NCI-H748 (cell line): ENCODE measurements at regions not wholly inside any gene's neighbourhood (a gene's known extent, or its start where the extent isn't known, plus 50 kb on each side); places are given as distances from the start of the nearest gene placed in this dataset.

Experiments used
- DNase-seq: peaks from one replicate; lab custom pipeline; 2025; ENCODE audit not compliant: unreplicated experiment; lab: John Stamatoyannopoulos, UW

- DNase-seq = no peak
Observed at GRCh38 chr7:85525676-85526075, 338.8 kb upstream of the SEMA3D start.

- no peak for DNase-seq
Observed at GRCh38 chr7:85522070-85522469, 335.2 kb upstream of the SEMA3D start.

- DNase-seq = no peak
Observed at GRCh38 chr7:85521108-85521694, 334.3 kb upstream of the SEMA3D start.

GRCh38 chr7:85520175-85520574 is 333.3 kb upstream of the SEMA3D start:
- no peak for DNase-seq

GRCh38 chr7:85516675-85517074 is 329.8 kb upstream of the SEMA3D start:
- DNase-seq = no peak

- no peak for DNase-seq
Observed at GRCh38 chr7:85512790-85513189, 325.9 kb upstream of the SEMA3D start.

GRCh38 chr7:85510287-85510686 is 323.4 kb upstream of the SEMA3D start:
- DNase-seq = no peak

- no peak for DNase-seq
Observed at GRCh38 chr7:85509476-85509875, 322.6 kb upstream of the SEMA3D start.

GRCh38 chr7:85508642-85509410 is 322.0 kb upstream of the SEMA3D start:
- no peak for DNase-seq

GRCh38 chr7:85498031-85498430 is 311.2 kb upstream of the SEMA3D start:
- DNase-seq = no peak

GRCh38 chr7:85489498-85489897 is 302.6 kb upstream of the SEMA3D start:
- DNase-seq = no peak

GRCh38 chr7:85488406-85488805 is 301.6 kb upstream of the SEMA3D start:
- no peak for DNase-seq

- no peak for DNase-seq
Observed at GRCh38 chr7:85483177-85483576, 296.3 kb upstream of the SEMA3D start.

GRCh38 chr7:85480666-85481065 is 293.8 kb upstream of the SEMA3D start:
- DNase-seq = peak; percentile 11

- no peak for DNase-seq
Observed at GRCh38 chr7:85479918-85480643, 293.2 kb upstream of the SEMA3D start.

- no peak for DNase-seq
Observed at GRCh38 chr7:85478530-85478929, 291.7 kb upstream of the SEMA3D start.

- no peak for DNase-seq
Observed at GRCh38 chr7:85475476-85475875, 288.6 kb upstream of the SEMA3D start.

GRCh38 chr7:85475071-85475470 is 288.2 kb upstream of the SEMA3D start:
- no peak for DNase-seq

- no peak for DNase-seq
Observed at GRCh38 chr7:85474234-85474633, 287.4 kb upstream of the SEMA3D start.

GRCh38 chr7:85471740-85472139 is 284.9 kb upstream of the SEMA3D start:
- DNase-seq = no peak

- DNase-seq = no peak
Observed at GRCh38 chr7:85471307-85471706, 284.5 kb upstream of the SEMA3D start.

- no peak for DNase-seq
Observed at GRCh38 chr7:85469446-85470010, 282.7 kb upstream of the SEMA3D start.
